GM12878 (cell line): ENCODE measurements at regions not wholly inside any gene's neighbourhood (a gene's known extent, or its start where the extent isn't known, plus 50 kb on each side); places are given as distances from the start of the nearest gene placed in this dataset.
A peak's percentile ranks its signal among the peaks of the same experiment; 100 is the strongest.

Experiments
- ATAC-seq: fragments of 200-7000 bp; cut with Tn5 transposase; 3 replicates; pipeline ENCODE4 v1.9.1; 2020; ENCODE audit warnings: mild to moderate bottlenecking, moderate library complexity
- BruUV-seq: library from RNA; stranded (reverse); fragments of 400-500 nt; replicated peaks from 2 replicates; lab custom pipeline; 2021; lab: Mats Ljungman, UMichigan
- CTCF ChIA-PET: fragments of 300-600 bp; sonication (Branson Sonifier 250); formaldehyde crosslinking; extraction: SDS; loops from one replicate; lab custom pipeline; 2021; ENCODE audit warnings: inconsistent platforms; lab: Yijun Ruan, JAX
- POLR2A ChIA-PET: fragments of 350-600 bp; formaldehyde crosslinking; extraction: SDS; loops from one replicate; lab custom pipeline; 2021; ENCODE audit warnings: inconsistent platforms; lab: Charles Lee
- RAD21 ChIA-PET: fragments of 300-600 bp; sonication (Branson Sonifier 250); formaldehyde crosslinking; loops from one replicate; lab custom pipeline; 2023; ENCODE audit warnings: antibody characterized with exemption; ENCODE audit not compliant: unreplicated experiment; lab: Charles Lee
- SMC1A ChIA-PET: fragments of 300-600 bp; sonication (Branson Sonifier 250); formaldehyde crosslinking; loops from one replicate; lab custom pipeline; 2023; ENCODE audit not compliant: unreplicated experiment, uncharacterized antibody; lab: Charles Lee
- DNase-seq: peaks from one replicate; pipeline ENCODE4 v3.0.0-alpha.2; 2011; ENCODE audit warnings: low read depth, low spot score
- FAIRE-seq: peaks from 3 replicates; lab custom pipeline; 2011; peaks lifted over from hg19 to GRCh38; lab: Jason Lieb, UNC
- H2AFZ ChIP-seq: 2 replicates; pipeline ENCODE4 v1.6.0; 2011; ENCODE audit warnings: low read depth, low read length, control low read depth; ENCODE audit not compliant: control insufficient read depth
- H3K27ac ChIP-seq: 2 replicates; pipeline ENCODE4 v1.5.1; 2011; ENCODE audit warnings: control low read depth; ENCODE audit not compliant: control insufficient read depth, insufficient read depth
- H3K27me3 ChIP-seq, 2 experiments: replicated peaks in 1 of 2; 2 replicates each; pipeline versions ENCODE4 v1.6.0 to v1.6.1; 2011; ENCODE audit warnings: low read length in 1 of 2; ENCODE audit not compliant: control insufficient read depth in 2 of 2, insufficient read depth in 2 of 2
- H3K36me3 ChIP-seq, 2 experiments: 2 replicates each; pipeline ENCODE4 v1.5.1; 2011; ENCODE audit warnings: low read length in 1 of 2; ENCODE audit not compliant: control insufficient read depth in 2 of 2, insufficient read depth in 2 of 2
- H3K4me1 ChIP-seq: 2 replicates; pipeline ENCODE4 v1.6.1; 2011; ENCODE audit warnings: mild to moderate bottlenecking, low read length, moderate library complexity, mixed read lengths; ENCODE audit not compliant: control insufficient read depth, insufficient read depth
- H3K4me2 ChIP-seq: 2 replicates; pipeline ENCODE4 v1.6.0; 2011; ENCODE audit warnings: control low read depth; ENCODE audit not compliant: control insufficient read depth, insufficient read depth
- H3K4me3 ChIP-seq: fragments of 200-600 bp; sonication (generic); 2 replicates; pipeline ENCODE4 v1.5.1; 2016
- H3K79me2 ChIP-seq: 2 replicates; pipeline ENCODE4 v1.6.0; 2011; ENCODE audit warnings: low read length; ENCODE audit not compliant: control insufficient read depth, insufficient read depth
- H3K9ac ChIP-seq: 2 replicates; pipeline ENCODE4 v1.8.0; 2011; ENCODE audit warnings: low read length, control low read depth, mixed read lengths; ENCODE audit not compliant: control insufficient read depth, insufficient read depth
- H3K9me3 ChIP-seq: replicated peaks from 3 replicates; pipeline ENCODE4 v1.5.1; 2011; ENCODE audit warnings: mild to moderate bottlenecking, low read length; ENCODE audit not compliant: control insufficient read depth, insufficient read depth
- H4K20me1 ChIP-seq: 2 replicates; pipeline ENCODE4 v1.6.0; 2011; ENCODE audit not compliant: control insufficient read depth, insufficient read depth
- ASH2L ChIP-seq: fragments of 300-600, 200-600 bp; sonication (generic); IDR thresholded peaks from 2 replicates; pipeline ENCODE4 v1.6.1; 2017; ENCODE audit warnings: low read depth, mild to moderate bottlenecking, borderline replicate concordance
- CTCF ChIP-seq, 3 experiments: IDR thresholded peaks in 2 of 3; conservative IDR thresholded peaks in 1 of 3; 2 replicates each; pipeline ENCODE4 v1.5.1; 2011; ENCODE audit warnings: low read depth in 3 of 3, low read length in 3 of 3, mild to moderate bottlenecking in 3 of 3, control low read depth in 2 of 3, moderate library complexity in 2 of 3, inconsistent platforms in 1 of 3, mixed read lengths in 1 of 3; ENCODE audit not compliant: control insufficient read depth in 2 of 3, insufficient read depth in 1 of 3; ENCODE audit errors: extremely low read depth in 1 of 3
- EED ChIP-seq: sonication (generic); IDR thresholded peaks from 2 replicates; pipeline ENCODE4 v1.6.1; 2016; ENCODE audit warnings: antibody characterized with exemption, low read depth
- ESRRA ChIP-seq: IDR thresholded peaks from 2 replicates; pipeline ENCODE4 v1.6.1; 2012; ENCODE audit warnings: mild to moderate bottlenecking, low read length, improper control_type of control experiment
- IRF3 ChIP-seq: fragments of 450-650 bp; IDR thresholded peaks from 2 replicates; pipeline ENCODE4 v1.6.1; 2014; ENCODE audit warnings: mild to moderate bottlenecking
- KDM1A ChIP-seq: fragments of 200-600 bp; sonication (generic); IDR thresholded peaks from 2 replicates; pipeline ENCODE4 v1.6.1; 2016; ENCODE audit warnings: borderline replicate concordance
- MTA2 ChIP-seq: fragments of 450-650 bp; IDR thresholded peaks from 2 replicates; pipeline ENCODE4 v1.6.1; 2016; ENCODE audit warnings: low read depth, mild to moderate bottlenecking, moderate library complexity
- MTA3 ChIP-seq: IDR thresholded peaks from 2 replicates; pipeline ENCODE4 v1.6.1; 2012; ENCODE audit warnings: low read length, inconsistent platforms, borderline replicate concordance
- MYB ChIP-seq: fragments of 150-350 bp; IDR thresholded peaks from 2 replicates; pipeline ENCODE4 v1.6.1; 2014; ENCODE audit warnings: mild to moderate bottlenecking, low read depth, low read length, borderline replicate concordance
- NFYB ChIP-seq: IDR thresholded peaks from 2 replicates; pipeline ENCODE4 v1.6.1; 2011; ENCODE audit warnings: low read depth, mild to moderate bottlenecking, low read length, improper control_type of control experiment, moderate library complexity; ENCODE audit not compliant: insufficient read depth
- PBX3 ChIP-seq: IDR thresholded peaks from 2 replicates; pipeline ENCODE4 v1.6.1; 2011; ENCODE audit warnings: mild to moderate bottlenecking, low read depth, low read length, moderate library complexity; ENCODE audit not compliant: insufficient replicate concordance
- REST ChIP-seq: IDR thresholded peaks from 2 replicates; pipeline ENCODE4 v1.6.1; 2012; ENCODE audit warnings: mild to moderate bottlenecking, low read depth, low read length
- SREBF2 ChIP-seq: IDR thresholded peaks from 2 replicates; pipeline ENCODE4 v1.6.1; 2012; ENCODE audit warnings: mild to moderate bottlenecking, low read length
- STAT1 ChIP-seq: fragments of 450-650 bp; conservative IDR thresholded peaks from 2 replicates; pipeline ENCODE4 v1.6.1; 2014; ENCODE audit warnings: antibody characterized with exemption, mild to moderate bottlenecking
- WGBS: methylation state at CpG from one replicate; pipeline ENCODE4 v1.1.6; 2016; ENCODE audit warnings: low lambda C conversion rate; ENCODE audit not compliant: insufficient replicate concordance, insufficient coverage; ENCODE audit errors: missing lambda C conversion rate; 5-methylcytosine and 5-hydroxymethylcytosine counted together
- in situ Hi-C: fragments of 300-500 bp; cut with MboI; formaldehyde crosslinking; loops from 9 replicates; pipeline ENCODE4 v1.14.3; 2018; ENCODE audit warnings: mixed read lengths
- intact Hi-C: fragments of 100-400 bp; cut with micrococcal nuclease; formaldehyde crosslinking; loops from one replicate; pipeline ENCODE4 v1.14.2; 2022; ENCODE audit not compliant: unreplicated experiment

- POLR2A ChIA-PET = no interaction called here
- in situ Hi-C loops (no loop called here), intact Hi-C loops (no loop called here)
- no peaks in the 10 kb centered on the region for H3K9me3 ChIP-seq
- H2AFZ ChIP-seq = no peak overlapping the region
- H3K79me2 ChIP-seq = no peaks in the 10 kb centered on the region
- H4K20me1 ChIP-seq = no peaks in the 10 kb centered on the region
- CTCF ChIA-PET = no interaction called here
- SMC1A ChIA-PET = no interaction called here
- no peak overlapping the region for H3K27ac ChIP-seq
- H3K36me3 ChIP-seq = no peaks in the 10 kb centered on the region
- H3K9ac ChIP-seq = no peak overlapping the region
- no peak overlapping the region for H3K4me2 ChIP-seq
- no TSS peak for BruUV-seq
- 22% methylated on average over 9 of the region's 9 CpGs for WGBS
- RAD21 ChIA-PET = no interaction called here
- no peak overlapping the region for H3K4me3 ChIP-seq
- DNase-seq = no peak
- H3K4me1 ChIP-seq = no peaks in the 10 kb centered on the region
- no peaks in the 10 kb centered on the region; a peak in 1 of 4 replicates for H3K27me3 ChIP-seq
- ATAC-seq = no peak
- peak; percentile 7 for FAIRE-seq
- TF ChIP-seq EED (no peak), ASH2L (no peak), REST (no peak), STAT1 (no peak), PBX3 (no peak), MTA2 (no peak), SREBF2 (no peak), MTA3 (no peak), MYB (no peak), IRF3 (no peak), ESRRA (no peak), NFYB (no peak), CTCF (IDR thresholded peaks at IDR 0.05 in 2 of 3, conservative IDR thresholded peaks at IDR 0.05 in 1 of 3; ENCODE audit: control insufficient read depth in 2 of 3, extremely low read depth in 1 of 3, insufficient read depth in 1 of 3, low read depth in 3 of 3, low read length in 3 of 3) (no peak), KDM1A (no peak)
These were observed 328.7 kb upstream of the B3GAT1 start for GRCh38 chr11:134740590-134741261.
